ENCODE measurements at regions not wholly inside any gene's neighbourhood (a gene's known extent, or its start where the extent isn't known, plus 50 kb on each side); places are given as distances from the start of the nearest gene placed in this dataset.

DNA sequence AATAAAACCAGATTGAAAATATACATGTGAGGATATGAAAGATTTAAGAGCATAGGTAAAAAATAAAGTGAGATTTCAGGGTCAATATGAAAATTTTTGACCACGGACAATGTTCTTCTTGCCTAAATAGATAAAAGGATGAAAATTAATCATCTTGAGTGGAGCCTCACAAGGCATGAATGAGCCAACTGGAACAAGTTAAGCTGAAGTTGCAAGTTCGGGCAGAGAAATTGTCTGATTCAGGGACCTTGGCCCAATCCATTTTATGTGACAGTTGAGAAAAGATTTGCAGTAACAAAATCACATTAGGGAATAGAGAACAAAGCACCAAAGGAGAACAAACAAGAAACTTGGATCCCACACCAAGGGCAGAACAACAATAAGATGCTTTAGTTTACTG, 305.3 kb downstream of the TMX3 start:
- TF ChIP-seq, protein P1, sequence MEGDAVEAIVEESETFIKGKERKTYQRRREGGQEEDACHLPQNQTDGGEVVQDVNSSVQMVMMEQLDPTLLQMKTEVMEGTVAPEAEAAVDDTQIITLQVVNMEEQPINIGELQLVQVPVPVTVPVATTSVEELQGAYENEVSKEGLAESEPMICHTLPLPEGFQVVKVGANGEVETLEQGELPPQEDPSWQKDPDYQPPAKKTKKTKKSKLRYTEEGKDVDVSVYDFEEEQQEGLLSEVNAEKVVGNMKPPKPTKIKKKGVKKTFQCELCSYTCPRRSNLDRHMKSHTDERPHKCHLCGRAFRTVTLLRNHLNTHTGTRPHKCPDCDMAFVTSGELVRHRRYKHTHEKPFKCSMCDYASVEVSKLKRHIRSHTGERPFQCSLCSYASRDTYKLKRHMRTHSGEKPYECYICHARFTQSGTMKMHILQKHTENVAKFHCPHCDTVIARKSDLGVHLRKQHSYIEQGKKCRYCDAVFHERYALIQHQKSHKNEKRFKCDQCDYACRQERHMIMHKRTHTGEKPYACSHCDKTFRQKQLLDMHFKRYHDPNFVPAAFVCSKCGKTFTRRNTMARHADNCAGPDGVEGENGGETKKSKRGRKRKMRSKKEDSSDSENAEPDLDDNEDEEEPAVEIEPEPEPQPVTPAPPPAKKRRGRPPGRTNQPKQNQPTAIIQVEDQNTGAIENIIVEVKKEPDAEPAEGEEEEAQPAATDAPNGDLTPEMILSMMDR (conservative IDR thresholded peaks at IDR 0.05; ENCODE audit: low read length) = no peak
- DNase-seq (ENCODE audit: low read depth) = no peak
- H3K4me3 ChIP-seq (ENCODE audit: low read length) = no peak overlapping the region

DNA sequence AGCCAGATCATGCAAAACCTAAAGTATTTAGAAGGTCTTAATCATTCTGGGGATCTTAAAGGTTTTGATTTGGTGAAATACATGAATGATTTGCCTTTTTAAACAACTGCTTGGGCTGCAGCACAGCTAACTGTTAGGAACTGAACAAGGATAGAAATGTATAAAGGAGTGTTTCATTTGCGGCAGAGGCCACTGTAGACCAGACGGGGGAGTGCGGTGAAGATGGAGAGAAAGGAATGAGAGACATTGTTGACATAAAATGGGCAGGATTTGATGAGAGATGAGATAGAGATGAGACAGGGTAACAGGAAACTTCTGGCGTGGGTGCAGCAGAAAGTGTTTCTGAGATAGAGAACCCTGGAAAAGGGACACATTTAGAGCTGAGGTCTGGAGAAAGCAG, 308.1 kb downstream of the TMX3 start:
- peak; percentile 61 for DNase-seq (ENCODE audit: low read depth)
- no peak overlapping the region for H3K4me3 ChIP-seq (ENCODE audit: low read length)
- TF ChIP-seq, protein P1 (conservative IDR thresholded peaks at IDR 0.05; ENCODE audit: low read length) = peak; percentile 44

DNA sequence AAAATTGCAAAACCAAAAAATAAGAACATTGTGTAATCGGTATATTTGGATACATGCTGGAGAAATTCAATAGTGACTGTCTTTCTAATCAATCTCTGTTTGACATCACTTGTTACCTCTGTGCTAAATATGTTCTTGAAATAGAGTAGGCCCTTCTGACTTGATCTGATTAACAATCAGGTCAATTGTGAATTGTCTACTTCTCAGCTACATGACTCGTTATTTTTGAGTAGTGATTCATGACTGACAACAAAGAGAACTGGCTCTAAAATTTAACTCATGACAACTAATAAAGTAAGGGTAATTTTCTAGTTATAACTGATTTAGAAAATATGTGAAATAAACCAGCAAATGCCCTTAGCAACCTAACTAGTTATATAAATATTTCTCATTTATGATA, 312.1 kb downstream of the TMX3 start:
- TF ChIP-seq, protein P1 (conservative IDR thresholded peaks at IDR 0.05; ENCODE audit: low read length) = no peak
- DNase-seq (ENCODE audit: low read depth) = no peak

DNA sequence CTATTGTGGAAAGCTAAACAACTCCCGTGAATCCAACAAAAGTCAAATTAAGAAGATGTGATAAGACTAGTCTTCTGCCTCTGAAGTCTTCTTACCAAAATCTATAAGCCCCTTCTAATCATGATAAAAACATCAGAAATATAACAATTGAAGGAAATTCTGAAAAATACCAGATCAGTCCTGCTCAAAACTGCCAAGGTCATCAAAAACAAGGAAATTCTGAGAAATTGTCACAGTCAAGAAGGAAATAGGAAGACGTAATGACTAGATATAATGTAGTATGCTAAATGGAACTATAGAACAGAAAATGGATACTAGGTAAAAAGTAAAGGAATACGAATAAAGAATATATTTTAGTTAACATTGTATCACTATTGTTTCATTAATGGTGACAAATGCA, 314.0 kb downstream of the TMX3 start:
- TF ChIP-seq, protein P1 (conservative IDR thresholded peaks at IDR 0.05; ENCODE audit: low read length) = no peak

More for the DNA sequence above, 312.1 kb downstream of the TMX3 start:
- H3K4me3 ChIP-seq (ENCODE audit: low read length) = no peak overlapping the region

DNA sequence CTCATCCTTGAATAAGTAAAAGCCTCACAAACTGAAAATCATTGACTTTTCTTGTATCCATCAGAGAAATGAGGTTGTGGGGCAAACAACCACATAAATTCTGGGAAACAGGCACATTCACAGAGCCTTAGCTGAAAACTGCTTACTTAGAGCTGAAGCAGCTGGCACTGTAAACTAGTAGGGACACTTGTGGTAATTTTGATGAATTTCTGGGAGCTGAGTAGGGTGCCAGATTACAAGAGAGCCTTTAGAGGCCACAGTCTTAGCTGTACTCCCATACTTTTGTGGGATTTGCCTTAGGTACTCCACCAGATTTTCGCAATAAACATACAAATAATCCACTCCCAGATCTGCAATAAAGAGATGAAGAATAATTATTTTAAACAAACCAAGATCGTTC, 315.2 kb downstream of the TMX3 start:
- TF ChIP-seq, protein P1 (conservative IDR thresholded peaks at IDR 0.05; ENCODE audit: low read length) = no peak
- H3K4me3 ChIP-seq (ENCODE audit: low read length) = no peak overlapping the region
- peak; percentile 44 for DNase-seq (ENCODE audit: low read depth)

More for the DNA sequence above, 314.0 kb downstream of the TMX3 start:
- DNase-seq (ENCODE audit: low read depth) = no peak
- H3K4me3 ChIP-seq (ENCODE audit: low read length) = no peak overlapping the region

DNA sequence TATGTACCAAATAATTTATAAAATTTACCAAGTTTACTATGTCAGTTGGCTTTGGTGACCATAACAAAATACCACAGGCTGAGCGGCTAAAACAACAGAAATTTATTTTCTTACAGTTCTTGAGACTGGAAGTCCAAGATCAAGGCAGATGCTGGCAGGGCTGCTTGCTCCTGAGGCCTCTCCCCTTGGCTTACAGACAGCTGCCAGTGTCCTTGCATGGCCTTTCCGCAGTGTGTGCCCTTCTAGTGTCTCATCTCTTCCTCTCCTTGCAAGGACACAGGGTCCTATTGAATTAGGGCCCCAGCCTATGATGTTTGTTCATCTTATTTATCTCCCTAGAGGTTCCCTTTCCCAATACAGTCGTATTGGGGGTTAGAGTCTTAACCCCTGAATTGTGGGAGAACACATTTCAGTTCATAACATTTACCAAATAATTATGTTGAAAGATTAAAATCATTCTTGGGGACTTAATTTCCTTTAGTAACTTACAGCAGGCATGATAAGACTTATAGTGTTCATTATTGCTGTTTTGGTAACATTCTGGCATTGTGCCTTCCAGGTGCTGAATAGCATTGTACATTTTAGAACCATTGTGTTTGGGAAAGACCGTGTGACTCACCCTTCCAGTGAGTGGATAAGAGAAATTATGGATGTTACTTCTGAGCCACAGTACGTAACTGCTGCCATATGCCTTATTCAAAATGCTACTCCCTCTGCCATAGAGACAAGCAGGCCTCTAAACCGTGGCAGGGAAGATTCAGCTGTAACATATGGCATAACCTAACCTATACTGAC, 317.5 kb downstream of the TMX3 start:
- TF ChIP-seq, protein P1 (conservative IDR thresholded peaks at IDR 0.05; ENCODE audit: low read length) = no peak
- no peak for DNase-seq (ENCODE audit: low read depth)
- no peak overlapping the region for H3K4me3 ChIP-seq (ENCODE audit: low read length)

DNA sequence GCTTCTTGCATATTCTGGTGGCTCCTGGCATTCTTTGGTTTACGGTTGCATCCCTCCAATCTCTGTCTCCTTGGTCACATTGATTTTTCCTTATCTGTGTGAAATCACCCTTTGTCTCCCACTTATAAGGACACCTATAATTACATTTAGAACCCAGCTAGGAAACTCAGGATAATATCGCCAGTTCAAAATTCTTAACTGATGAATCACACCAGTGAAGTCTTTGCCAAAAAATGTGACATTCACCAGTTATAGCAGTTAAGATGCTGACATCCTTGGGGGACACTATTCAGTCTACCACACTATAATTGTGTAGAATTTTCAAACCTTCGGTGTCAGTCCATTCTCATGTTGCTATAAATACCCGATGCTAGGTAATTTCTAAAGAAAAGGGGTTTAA, 320.2 kb downstream of the TMX3 start:
- H3K4me3 ChIP-seq (ENCODE audit: low read length) = no peak overlapping the region
- TF ChIP-seq, protein P1 (conservative IDR thresholded peaks at IDR 0.05; ENCODE audit: low read length) = no peak
- DNase-seq (ENCODE audit: low read depth) = peak; percentile 14
